ENCODE measurements at regions not wholly inside any gene's neighbourhood (a gene's known extent, or its start where the extent isn't known, plus 50 kb on each side); places are given as distances from the start of the nearest gene placed in this dataset.
"Not testable (repeated sequence)": the region's sequence is repeated elsewhere in the genome, so short reads cannot be mapped to it uniquely, and the experiment has no call there.

GRCh38 chr3:99342383-99342782 lies 296.0 kb upstream of the COL8A1 start:
- in situ Hi-C loops (cut with HindIII; ENCODE audit: low sequenced_read_pairs), result no loop called here
- no peak for DNase-seq (ENCODE audit: low spot score)

- DNase-seq (ENCODE audit: low spot score), result no peak
- in situ Hi-C loops (cut with HindIII; ENCODE audit: low sequenced_read_pairs), result no loop called here
Observed at GRCh38 chr3:99339222-99339621, 299.2 kb upstream of the COL8A1 start.

- in situ Hi-C loops (cut with HindIII; ENCODE audit: low sequenced_read_pairs), result no loop called here
- no peak for DNase-seq (ENCODE audit: low spot score)
Observed at GRCh38 chr3:99332718-99333117, 305.7 kb upstream of the COL8A1 start.

GRCh38 chr3:99332276-99332675 lies 306.1 kb upstream of the COL8A1 start:
- in situ Hi-C loops (cut with HindIII; ENCODE audit: low sequenced_read_pairs), result no loop called here
- no peak for DNase-seq (ENCODE audit: low spot score)

- in situ Hi-C loops (cut with HindIII; ENCODE audit: low sequenced_read_pairs), result no loop called here
- DNase-seq (ENCODE audit: low spot score), result no peak
Observed at GRCh38 chr3:99330924-99331532, 307.4 kb upstream of the COL8A1 start.

- in situ Hi-C loops (cut with HindIII; ENCODE audit: low sequenced_read_pairs), result no loop called here
- no peak for DNase-seq (ENCODE audit: low spot score)
Observed at GRCh38 chr3:99330281-99330680, 308.1 kb upstream of the COL8A1 start.

- DNase-seq (ENCODE audit: low spot score), result no peak
- in situ Hi-C loops (cut with HindIII; ENCODE audit: low sequenced_read_pairs), result no loop called here
Observed at GRCh38 chr3:99325402-99325801, 313.0 kb upstream of the COL8A1 start.

GRCh38 chr3:99324636-99325203 lies 313.7 kb upstream of the COL8A1 start:
- DNase-seq (ENCODE audit: low spot score), result no peak
- in situ Hi-C loops (cut with HindIII; ENCODE audit: low sequenced_read_pairs), result no loop called here

GRCh38 chr3:99323940-99324339 lies 314.5 kb upstream of the COL8A1 start:
- DNase-seq (ENCODE audit: low spot score), result no peak
- in situ Hi-C loops (cut with HindIII; ENCODE audit: low sequenced_read_pairs), result no loop called here

GRCh38 chr3:99322551-99322950 lies 315.8 kb upstream of the COL8A1 start:
- no peak for DNase-seq (ENCODE audit: low spot score)
- in situ Hi-C loops (cut with HindIII; ENCODE audit: low sequenced_read_pairs), result no loop called here

GRCh38 chr3:99321261-99321660 lies 317.1 kb upstream of the COL8A1 start:
- in situ Hi-C loops (cut with HindIII; ENCODE audit: low sequenced_read_pairs), result no loop called here

GRCh38 chr3:99319961-99320360 lies 318.4 kb upstream of the COL8A1 start:
- no peak for DNase-seq (ENCODE audit: low spot score)
- in situ Hi-C loops (cut with HindIII; ENCODE audit: low sequenced_read_pairs), result no loop called here

More at GRCh38 chr3:99321261-99321660, 317.1 kb upstream of the COL8A1 start:
- DNase-seq (ENCODE audit: low spot score), result no peak

GRCh38 chr3:99319450-99319849 lies 318.9 kb upstream of the COL8A1 start:
- in situ Hi-C loops (cut with HindIII; ENCODE audit: low sequenced_read_pairs), result no loop called here
- DNase-seq (ENCODE audit: low spot score), result no peak

GRCh38 chr3:99317201-99317600 lies 321.2 kb upstream of the COL8A1 start:
- DNase-seq (ENCODE audit: low spot score), result no peak
- in situ Hi-C loops (cut with HindIII; ENCODE audit: low sequenced_read_pairs), result no loop called here

GRCh38 chr3:99315896-99316295 lies 322.5 kb upstream of the COL8A1 start:
- no peak for DNase-seq (ENCODE audit: low spot score)
- in situ Hi-C loops (cut with HindIII; ENCODE audit: low sequenced_read_pairs), result no loop called here

GRCh38 chr3:99313485-99313884 lies 324.9 kb upstream of the COL8A1 start:
- no peak for DNase-seq (ENCODE audit: low spot score)
- in situ Hi-C loops (cut with HindIII; ENCODE audit: low sequenced_read_pairs), result no loop called here

GRCh38 chr3:99298661-99299060 lies 339.7 kb upstream of the COL8A1 start:
- in situ Hi-C loops (cut with HindIII; ENCODE audit: low sequenced_read_pairs), result no loop called here
- no peak for DNase-seq (ENCODE audit: low spot score)

- in situ Hi-C loops (cut with HindIII; ENCODE audit: low sequenced_read_pairs), result no loop called here
- DNase-seq (ENCODE audit: low spot score), result no peak
Observed at GRCh38 chr3:99295836-99296235, 342.6 kb upstream of the COL8A1 start.

- in situ Hi-C loops (cut with HindIII; ENCODE audit: low sequenced_read_pairs); DNase-seq (ENCODE audit: low spot score): not testable (repeated sequence)
Observed at GRCh38 chr3:99294092-99294491, 344.3 kb upstream of the COL8A1 start.

GRCh38 chr3:99287876-99288275 lies 350.5 kb upstream of the COL8A1 start:
- in situ Hi-C loops (cut with HindIII; ENCODE audit: low sequenced_read_pairs), result no loop called here
- DNase-seq (ENCODE audit: low spot score), result no peak

GRCh38 chr3:99286266-99286845 lies 352.0 kb upstream of the COL8A1 start:
- DNase-seq (ENCODE audit: low spot score), result no peak
- in situ Hi-C loops (cut with HindIII; ENCODE audit: low sequenced_read_pairs), result no loop called here

Measured in G401 (cell line).